OCI-LY3 (cell line): ENCODE measurements at regions not wholly inside any gene's neighbourhood (a gene's known extent, or its start where the extent isn't known, plus 50 kb on each side); places are given as distances from the start of the nearest gene placed in this dataset.

Experiments used
- EZH2phosphoT487 ChIP-seq: fragments of 200-600 bp; shearing (Covaris generic); IDR thresholded peaks from 2 replicates; pipeline ENCODE4 v1.6.1; 2018; ENCODE audit warnings: antibody characterized with exemption, mixed run types, low read depth
- TF ChIP-seq, protein P1 (sequence below): fragments of 200-600, 300-600 bp; sonication (generic); IDR thresholded peaks from 2 replicates; pipeline ENCODE4 v1.5.1; 2014; ENCODE audit warnings: antibody characterized with exemption, low read length, low read depth

DNA sequence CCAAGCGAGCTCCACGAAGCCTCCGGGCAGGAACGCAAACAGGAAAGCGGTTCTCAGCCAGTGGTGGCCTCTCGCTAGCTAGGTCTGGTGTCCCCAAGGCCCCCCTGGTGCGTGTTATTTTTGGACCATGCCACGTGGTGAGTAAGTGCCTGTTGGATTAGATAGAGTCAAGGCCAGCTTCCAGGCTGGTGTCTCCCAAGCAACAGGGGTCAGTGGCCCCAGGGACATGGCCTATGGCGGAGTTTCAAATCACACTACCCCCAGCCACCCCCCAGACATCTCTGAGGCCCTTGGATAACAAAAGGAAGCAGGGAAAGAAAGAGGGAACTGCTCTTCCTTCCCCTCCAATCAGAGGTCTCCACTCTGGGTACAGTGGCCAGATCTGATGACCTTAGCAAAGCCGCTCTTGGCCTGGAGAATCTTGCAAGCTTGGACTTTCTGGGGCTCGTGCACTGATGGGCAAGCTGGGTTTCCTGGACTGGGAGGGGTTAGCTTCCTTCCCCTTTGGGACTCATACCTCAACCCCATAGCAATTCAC lies 58.2 kb downstream of the MAF start:
- TF ChIP-seq, protein P1, sequence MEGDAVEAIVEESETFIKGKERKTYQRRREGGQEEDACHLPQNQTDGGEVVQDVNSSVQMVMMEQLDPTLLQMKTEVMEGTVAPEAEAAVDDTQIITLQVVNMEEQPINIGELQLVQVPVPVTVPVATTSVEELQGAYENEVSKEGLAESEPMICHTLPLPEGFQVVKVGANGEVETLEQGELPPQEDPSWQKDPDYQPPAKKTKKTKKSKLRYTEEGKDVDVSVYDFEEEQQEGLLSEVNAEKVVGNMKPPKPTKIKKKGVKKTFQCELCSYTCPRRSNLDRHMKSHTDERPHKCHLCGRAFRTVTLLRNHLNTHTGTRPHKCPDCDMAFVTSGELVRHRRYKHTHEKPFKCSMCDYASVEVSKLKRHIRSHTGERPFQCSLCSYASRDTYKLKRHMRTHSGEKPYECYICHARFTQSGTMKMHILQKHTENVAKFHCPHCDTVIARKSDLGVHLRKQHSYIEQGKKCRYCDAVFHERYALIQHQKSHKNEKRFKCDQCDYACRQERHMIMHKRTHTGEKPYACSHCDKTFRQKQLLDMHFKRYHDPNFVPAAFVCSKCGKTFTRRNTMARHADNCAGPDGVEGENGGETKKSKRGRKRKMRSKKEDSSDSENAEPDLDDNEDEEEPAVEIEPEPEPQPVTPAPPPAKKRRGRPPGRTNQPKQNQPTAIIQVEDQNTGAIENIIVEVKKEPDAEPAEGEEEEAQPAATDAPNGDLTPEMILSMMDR = no peak
- no peak for TF ChIP-seq EZH2phosphoT487
